Testis (tissue), 2 donors: ENCODE measurements at regions not wholly inside any gene's neighbourhood (a gene's known extent, or its start where the extent isn't known, plus 50 kb on each side); places are given as distances from the start of the nearest gene placed in this dataset.

Experiments used
- DNase-seq: peaks from one replicate; pipeline ENCODE4 v3.0.0-alpha.2; 2019
- H3K27ac ChIP-seq, 2 donors: fragments of 200-600 bp; sonication (generic); one replicate each; pipeline ENCODE4 v1.5.1; 2019
- H3K27me3 ChIP-seq: fragments of 200-600 bp; sonication (generic); one replicate; pipeline ENCODE4 v1.5.1; 2019
- H3K36me3 ChIP-seq: fragments of 200-600 bp; sonication (generic); one replicate; pipeline ENCODE4 v1.5.1; 2017; ENCODE audit warnings: low read depth; ENCODE audit errors: missing control alignments
- H3K4me1 ChIP-seq: fragments of 200-600 bp; sonication (generic); one replicate; pipeline ENCODE4 v1.5.1; 2019
- H3K4me3 ChIP-seq, 2 donors: fragments of 200-600 bp; sonication (generic); one replicate each; pipeline ENCODE4 v1.5.1; 2017 to 2019
- H3K9me3 ChIP-seq: fragments of 200-600 bp; sonication (generic); one replicate; pipeline ENCODE4 v1.5.1; 2017
- POLR2A ChIP-seq: fragments of 450-650 bp; IDR thresholded peaks from one replicate; pipeline ENCODE4 v1.6.1; 2017; ENCODE audit warnings: antibody characterized with exemption, mild to moderate bottlenecking, moderate library complexity
- WGBS, 2 donors: methylation state at CpG; one replicate each; pipeline ENCODE4 v1.1.5; 2018; 5-methylcytosine and 5-hydroxymethylcytosine counted together
- intact Hi-C: fragments of 100-400 bp; cut with DNase I; formaldehyde crosslinking; loops from one replicate; pipeline ENCODE4 v1.15.1; 2023; ENCODE audit warnings: low total_unique reads
- TF ChIP-seq, protein P1 (sequence below), 3 experiments: fragments of 450-650 bp in 2 of 3; fragments of 200-600 bp in 1 of 3; sonication (generic) in 1 of 3; IDR thresholded peaks; one replicate each; pipeline ENCODE4 v1.5.1; 2016 to 2019; ENCODE audit warnings: antibody characterized with exemption in 3 of 3, mild to moderate bottlenecking in 2 of 3, moderate library complexity in 1 of 3

DNA sequence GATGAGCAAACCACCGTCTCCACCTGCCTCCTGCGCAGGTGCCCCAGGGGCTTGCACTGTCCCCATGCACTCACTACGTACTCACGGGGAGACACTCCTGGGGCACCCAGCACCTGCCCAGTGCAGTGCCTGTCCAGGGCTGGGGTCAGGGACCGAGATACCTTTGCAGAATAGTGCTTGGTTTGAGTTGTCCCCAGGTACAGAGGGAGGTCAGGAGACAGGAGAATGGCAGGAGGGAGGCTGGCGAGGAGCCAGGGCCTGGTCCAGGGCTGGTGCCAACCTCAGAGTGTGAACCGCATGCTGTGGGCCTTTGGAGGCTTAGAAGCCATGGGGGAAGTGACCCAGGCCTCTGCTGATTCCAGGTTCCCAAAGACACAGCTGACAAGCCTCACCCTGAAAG lies 110.1 kb upstream of the GPR26 start:
- H3K36me3 ChIP-seq, result no peaks in the 10 kb centered on the region
- intact Hi-C loops, result loop anchor here (5.0 kb wide), 1 partner anchor 419 kb away; the partner anchor contains the start of gene HMX3
- TF ChIP-seq, protein P1, sequence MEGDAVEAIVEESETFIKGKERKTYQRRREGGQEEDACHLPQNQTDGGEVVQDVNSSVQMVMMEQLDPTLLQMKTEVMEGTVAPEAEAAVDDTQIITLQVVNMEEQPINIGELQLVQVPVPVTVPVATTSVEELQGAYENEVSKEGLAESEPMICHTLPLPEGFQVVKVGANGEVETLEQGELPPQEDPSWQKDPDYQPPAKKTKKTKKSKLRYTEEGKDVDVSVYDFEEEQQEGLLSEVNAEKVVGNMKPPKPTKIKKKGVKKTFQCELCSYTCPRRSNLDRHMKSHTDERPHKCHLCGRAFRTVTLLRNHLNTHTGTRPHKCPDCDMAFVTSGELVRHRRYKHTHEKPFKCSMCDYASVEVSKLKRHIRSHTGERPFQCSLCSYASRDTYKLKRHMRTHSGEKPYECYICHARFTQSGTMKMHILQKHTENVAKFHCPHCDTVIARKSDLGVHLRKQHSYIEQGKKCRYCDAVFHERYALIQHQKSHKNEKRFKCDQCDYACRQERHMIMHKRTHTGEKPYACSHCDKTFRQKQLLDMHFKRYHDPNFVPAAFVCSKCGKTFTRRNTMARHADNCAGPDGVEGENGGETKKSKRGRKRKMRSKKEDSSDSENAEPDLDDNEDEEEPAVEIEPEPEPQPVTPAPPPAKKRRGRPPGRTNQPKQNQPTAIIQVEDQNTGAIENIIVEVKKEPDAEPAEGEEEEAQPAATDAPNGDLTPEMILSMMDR (IDR thresholded peaks at IDR 0.05), result no peak
- WGBS, 2 donors, result 74 to 87% methylated on average over 5 to 7 of the region's 7 CpGs
- no peak overlapping the region for H3K27ac ChIP-seq
- H3K4me3 ChIP-seq, result no peak overlapping the region
- H3K27me3 ChIP-seq, result no peaks in the 10 kb centered on the region
- DNase-seq, result no peak
- H3K4me1 ChIP-seq, result no peaks in the 10 kb centered on the region
- no peaks in the 10 kb centered on the region for H3K9me3 ChIP-seq

GRCh38 chr10:123556736-123557135 lies 109.4 kb upstream of the GPR26 start:
- Histone ChIP-seq H3K36me3 (no peaks in the 10 kb centered on the region), H3K9me3 (no peaks in the 10 kb centered on the region), H3K4me3 (no peak overlapping the region), H3K27ac (no peak overlapping the region), H3K27me3 (no peaks in the 10 kb centered on the region), H3K4me1 (no peaks in the 10 kb centered on the region)
- 79 to 93% methylated on average over 5 to 16 of the region's 16 CpGs for WGBS, 2 donors
- no peak for DNase-seq
- intact Hi-C loops, result loop anchor here (5.0 kb wide), 1 partner anchor 419 kb away; the partner anchor contains the start of gene HMX3
- TF ChIP-seq, protein P1 (IDR thresholded peaks at IDR 0.05), result no peak
- TF ChIP-seq POLR2A, result no peak

DNA sequence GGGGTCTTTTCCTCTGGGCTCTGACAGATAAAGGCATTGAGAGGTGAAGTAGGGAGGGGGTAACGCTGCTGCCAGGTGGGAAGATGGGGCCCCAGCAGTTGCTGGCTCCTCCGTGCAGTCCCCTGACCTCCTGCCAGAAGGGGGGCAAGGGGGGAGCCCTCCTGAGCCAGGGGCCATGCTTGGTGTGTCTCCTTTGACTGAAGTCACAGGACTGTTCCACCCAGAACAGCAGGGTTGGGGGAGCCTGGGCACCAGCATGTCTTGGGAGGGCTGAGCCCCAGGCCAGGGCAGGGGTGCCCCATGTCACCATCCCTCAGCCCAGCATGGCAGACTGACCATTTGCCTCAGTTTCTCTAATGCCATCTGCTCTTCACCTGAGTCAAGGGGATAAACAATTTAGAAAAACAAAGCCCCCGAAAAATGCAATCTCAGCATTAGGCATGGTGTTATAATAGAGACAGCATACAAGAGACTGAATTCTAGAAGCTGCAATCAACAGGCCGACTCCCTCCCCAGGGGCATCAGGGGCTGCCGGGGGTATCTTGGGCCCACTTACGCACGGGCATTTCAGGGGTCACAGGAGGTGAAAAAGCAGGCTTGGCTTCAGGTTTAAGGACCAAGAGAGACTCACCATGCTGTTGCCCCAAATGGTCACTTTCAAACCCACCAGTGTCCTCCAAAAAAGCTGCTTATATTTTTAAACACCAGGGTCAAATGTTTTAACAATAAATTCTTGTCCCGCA lies 108.6 kb upstream of the GPR26 start:
- Histone ChIP-seq H3K4me1 (no peaks in the 10 kb centered on the region), H3K36me3 (no peaks in the 10 kb centered on the region), H3K4me3 (no peak overlapping the region), H3K27me3 (no peaks in the 10 kb centered on the region), H3K27ac (no peak overlapping the region), H3K9me3 (no peaks in the 10 kb centered on the region)
- TF ChIP-seq, protein P1 (IDR thresholded peaks at IDR 0.05), result no peak
- TF ChIP-seq POLR2A, result no peak
- 77 to 80% methylated on average over 8 of the region's 8 CpGs for WGBS, 2 donors
- no peak for DNase-seq
- intact Hi-C loops, result loop anchor here (5.0 kb wide), 1 partner anchor 420 kb away; the partner anchor contains the start of gene HMX3

- H3K27me3 ChIP-seq, result no peaks in the 10 kb centered on the region
- H3K27ac ChIP-seq, result no peak overlapping the region
- no peak for DNase-seq
- no peaks in the 10 kb centered on the region for H3K36me3 ChIP-seq
- no peaks in the 10 kb centered on the region for H3K4me1 ChIP-seq
- 55 to 63% methylated on average over 11 to 17 of the region's 17 CpGs for WGBS, 2 donors
- H3K9me3 ChIP-seq, result no peaks in the 10 kb centered on the region
- H3K4me3 ChIP-seq, result peak overlapping the region; percentile 9 to 17
- intact Hi-C loops, result loop anchor here (5.0 kb wide), 1 partner anchor 421 kb away; the partner anchor contains the start of gene HMX3
- no peak for TF ChIP-seq POLR2A
- TF ChIP-seq, protein P1 (IDR thresholded peaks at IDR 0.05), result no peak
Measured at GRCh38 chr10:123558651-123559050, 107.5 kb upstream of the GPR26 start.
